K562 (cell line): ENCODE measurements at regions not wholly inside any gene's neighbourhood (a gene's known extent, or its start where the extent isn't known, plus 50 kb on each side); places are given as distances from the start of the nearest gene placed in this dataset.

Experiments
- ATAC-seq: fragments of 200-7000 bp; cut with Tn5 transposase; 3 replicates; pipeline ENCODE4 v1.9.1; 2020; ENCODE audit warnings: moderate library complexity
- BruUV-seq: library from RNA; stranded (reverse); fragments of 400-500 nt; replicated peaks from 2 replicates; lab custom pipeline; 2021; lab: Mats Ljungman, UMichigan
- CTCF ChIA-PET: fragments of 300-600 bp; formaldehyde crosslinking; extraction: SDS; loops from one replicate; lab custom pipeline; 2021; ENCODE audit warnings: low intra/inter-chr PET ratio; lab: Yijun Ruan, JAX
- POLR2A ChIA-PET: fragments of 300-600, 350-650 bp; sonication (Branson Sonifier 250); formaldehyde crosslinking; extraction: SDS; loops from one replicate; lab custom pipeline; 2021; ENCODE audit warnings: antibody characterized with exemption, inconsistent platforms; lab: Yijun Ruan, JAX
- DNase-seq, 4 experiments: peaks; one replicate each; pipeline versions ENCODE4 v3.0.0 to v3.0.0-alpha.2; 2011 to 2018; ENCODE audit warnings: low spot score in 3 of 4, mixed read lengths in 3 of 4; ENCODE audit errors: extremely low read depth in 1 of 4
- FAIRE-seq: peaks from 2 replicates; lab custom pipeline; 2011; peaks lifted over from hg19 to GRCh38; lab: Jason Lieb, UNC
- H2AFZ ChIP-seq: 2 replicates; pipeline ENCODE4 v1.6.0; 2011; ENCODE audit warnings: low read depth, low read length, control low read depth, inconsistent platforms
- H3K27ac ChIP-seq: fragments of 200-600 bp; 3 replicates; pipeline ENCODE4 v1.8.0; 2011; ENCODE audit warnings: low read depth, mild to moderate bottlenecking, control low read depth, inconsistent platforms, low read length, moderate library complexity, mixed read lengths; ENCODE audit errors: extremely low read depth
- H3K27me3 ChIP-seq, 2 experiments: fragments of 300-600 bp in 1 of 2; 2 replicates in 1 of 2; 3 replicates in 1 of 2; pipeline versions ENCODE4 v1.6.0 to v1.8.0; 2011; ENCODE audit warnings: inconsistent platforms in 2 of 2, low read length in 2 of 2, mild to moderate bottlenecking in 1 of 2, mixed read lengths in 1 of 2, moderate library complexity in 1 of 2; ENCODE audit not compliant: control insufficient read depth in 2 of 2, insufficient read depth in 2 of 2
- H3K36me3 ChIP-seq: fragments of 300-600 bp; 3 replicates; pipeline ENCODE4 v1.8.0; 2011; ENCODE audit warnings: mild to moderate bottlenecking, low read length, inconsistent platforms; ENCODE audit not compliant: control insufficient read depth, insufficient read depth
- H3K4me1 ChIP-seq, 2 experiments: fragments of 200-600 bp in 1 of 2; replicated peaks in 1 of 2; 2 replicates in 1 of 2; 3 replicates in 1 of 2; pipeline versions ENCODE4 v1.5.1 to v1.8.0; 2011; ENCODE audit warnings: inconsistent platforms in 2 of 2, low read length in 2 of 2, mild to moderate bottlenecking in 1 of 2, mixed read lengths in 1 of 2, moderate library complexity in 1 of 2; ENCODE audit not compliant: control insufficient read depth in 2 of 2, insufficient read depth in 2 of 2
- H3K4me2 ChIP-seq: 2 replicates; pipeline ENCODE4 v1.6.1; 2011; ENCODE audit warnings: low read length, control low read depth, inconsistent platforms, mixed read lengths; ENCODE audit not compliant: insufficient read depth
- H3K4me3 ChIP-seq: fragments of 200-600 bp; sonication (generic), shearing (Covaris generic); 2 replicates; pipeline ENCODE4 v1.5.1; 2016; ENCODE audit warnings: control low read depth, inconsistent platforms
- H3K79me2 ChIP-seq: fragments of 200-600 bp; 3 replicates; pipeline ENCODE4 v1.8.0; 2011; ENCODE audit warnings: low read length, inconsistent platforms; ENCODE audit not compliant: control insufficient read depth, insufficient read depth
- H3K9ac ChIP-seq, 2 experiments: 2 replicates each; pipeline versions ENCODE4 v1.6.0 to v1.6.1; 2011; ENCODE audit warnings: low read depth in 2 of 2, low read length in 2 of 2, control low read depth in 1 of 2, inconsistent platforms in 1 of 2, mild to moderate bottlenecking in 1 of 2, mixed read lengths in 1 of 2; ENCODE audit not compliant: insufficient read depth in 1 of 2
- H3K9me1 ChIP-seq: one replicate; pipeline ENCODE4 v1.6.0; 2011; ENCODE audit warnings: inconsistent platforms, mild to moderate bottlenecking, low read length, moderate library complexity; ENCODE audit not compliant: control insufficient read depth, insufficient read depth
- H3K9me3 ChIP-seq: replicated peaks from 2 replicates; pipeline ENCODE4 v1.5.1; 2011; ENCODE audit warnings: low read depth, low read length, inconsistent platforms; ENCODE audit not compliant: control insufficient read depth, insufficient read depth
- H4K20me1 ChIP-seq: replicated peaks from 2 replicates; pipeline ENCODE4 v1.6.1; 2011; ENCODE audit warnings: low read length, inconsistent platforms, mixed read lengths; ENCODE audit not compliant: control insufficient read depth, insufficient read depth
- DDX20 ChIP-seq: fragments of 450-650 bp; IDR thresholded peaks from 2 replicates; pipeline ENCODE4 v1.6.1; 2016; ENCODE audit warnings: missing genetic modification characterization, low read depth, mild to moderate bottlenecking, missing compliant biosample characterization, moderate library complexity
- GATAD2B ChIP-seq: fragments of 450-650 bp; IDR thresholded peaks from 2 replicates; pipeline ENCODE4 v1.6.1; 2017; ENCODE audit warnings: mild to moderate bottlenecking, borderline replicate concordance
- MCM5 ChIP-seq: fragments of 450-650 bp; IDR thresholded peaks from 2 replicates; pipeline ENCODE4 v1.6.1; 2016; ENCODE audit warnings: low read depth
- NFYB ChIP-seq: IDR thresholded peaks from 2 replicates; pipeline ENCODE4 v1.6.1; 2011; ENCODE audit warnings: mild to moderate bottlenecking, moderate library complexity; ENCODE audit not compliant: insufficient read length; ENCODE audit errors: extremely low read depth
- ZNF232 ChIP-seq: sonication (generic); formaldehyde crosslinking; IDR thresholded peaks from 2 replicates; pipeline ENCODE4 v1.8.0; 2022; ENCODE audit warnings: mild to moderate bottlenecking, missing genetic modification reagents
- ZNF699 ChIP-seq: fragments of 250-450 bp; sonication (Bioruptor Pico); IDR thresholded peaks from 2 replicates; pipeline ENCODE4 v1.8.0; 2021; ENCODE audit warnings: mild to moderate bottlenecking, moderate library complexity; ENCODE audit not compliant: insufficient replicate concordance
- WGBS: fragments of 100-300 bp; shearing (Covaris generic); methylation state at CpG from one replicate; pipeline ENCODE4 v1.1.6; 2016; ENCODE audit warnings: low coverage, mixed read lengths; ENCODE audit not compliant: insufficient coverage; ENCODE audit errors: missing lambda C conversion rate; 5-methylcytosine and 5-hydroxymethylcytosine counted together
- in situ Hi-C: fragments of 300-500 bp; cut with MboI; formaldehyde crosslinking; loops from 4 replicates; pipeline ENCODE4 v1.15.0; 2018; ENCODE audit warnings: inconsistent platforms, mixed read lengths
- intact Hi-C: fragments of 100-400 bp; cut with micrococcal nuclease; formaldehyde crosslinking; loops from 2 replicates; pipeline ENCODE4 v1.14.2; 2022
- TF ChIP-seq, protein P1 (sequence below), 2 experiments: fragments of 450-650 bp in 1 of 2; sonication (generic) in 1 of 2; formaldehyde crosslinking; conservative IDR thresholded peaks; 2 replicates each; pipeline versions ENCODE4 v1.4.0 to v1.8.1; 2020 to 2022; ENCODE audit warnings: mild to moderate bottlenecking in 1 of 2, missing genetic modification reagents in 1 of 2
- TF ChIP-seq, protein P2 (sequence below): fragments of 250-450 bp; sonication (Bioruptor Pico); IDR thresholded peaks from 2 replicates; pipeline ENCODE4 v1.8.0; 2021; ENCODE audit warnings: borderline replicate concordance, mild to moderate bottlenecking, moderate library complexity; ENCODE audit not compliant: poor library complexity, severe bottlenecking
- TF ChIP-seq, protein P3 (sequence below): fragments of 250-450 bp; sonication (Bioruptor Pico); IDR thresholded peaks from 2 replicates; pipeline ENCODE4 v1.9.0; 2021; ENCODE audit warnings: mild to moderate bottlenecking, inconsistent platforms
- TF ChIP-seq, protein P4 (sequence below), 2 experiments: fragments of 250-450 bp in 1 of 2; fragments of 450-650 bp in 1 of 2; sonication (Bioruptor Pico) in 1 of 2; IDR thresholded peaks; 2 replicates each; pipeline versions ENCODE4 v1.6.1 to v1.8.0; 2016 to 2021; ENCODE audit warnings: mild to moderate bottlenecking in 2 of 2, moderate library complexity in 2 of 2, missing compliant biosample characterization in 1 of 2, missing genetic modification characterization in 1 of 2

DNA sequence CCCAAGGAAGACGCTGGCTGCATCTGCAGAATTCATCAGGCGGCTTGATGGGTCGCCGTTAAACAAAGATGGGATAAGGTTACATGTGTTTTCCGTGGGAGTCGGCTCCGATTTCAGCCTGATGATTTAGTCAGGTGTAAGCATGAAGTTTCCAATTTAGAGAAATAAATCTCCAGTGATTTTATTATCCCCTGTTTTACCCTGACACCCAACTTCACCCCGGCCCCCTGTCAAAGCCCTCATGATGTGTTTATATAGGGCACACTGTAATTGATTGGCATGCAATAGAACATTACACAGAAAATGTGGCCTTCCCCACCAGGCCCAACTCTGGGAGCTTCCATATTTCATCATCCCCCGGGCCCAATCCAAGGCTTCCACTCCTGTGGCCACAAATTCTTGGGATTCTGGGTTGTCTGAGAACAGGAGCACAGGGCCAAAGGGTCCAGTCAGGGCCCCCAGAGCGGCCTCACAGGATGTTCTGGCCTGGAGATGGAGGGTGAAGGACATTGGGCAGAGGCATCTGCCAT is 72.5 kb downstream of the FOXD2 start:
- TF ChIP-seq, protein P1, sequence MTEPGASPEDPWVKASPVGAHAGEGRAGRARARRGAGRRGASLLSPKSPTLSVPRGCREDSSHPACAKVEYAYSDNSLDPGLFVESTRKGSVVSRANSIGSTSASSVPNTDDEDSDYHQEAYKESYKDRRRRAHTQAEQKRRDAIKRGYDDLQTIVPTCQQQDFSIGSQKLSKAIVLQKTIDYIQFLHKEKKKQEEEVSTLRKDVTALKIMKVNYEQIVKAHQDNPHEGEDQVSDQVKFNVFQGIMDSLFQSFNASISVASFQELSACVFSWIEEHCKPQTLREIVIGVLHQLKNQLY (CRISPR knock-in tag; conservative IDR thresholded peaks at IDR 0.05): no peak
- no peak for TF ChIP-seq GATAD2B
- TF ChIP-seq ZNF232 (CRISPR knock-in tag): no peak
- TF ChIP-seq, protein P2, sequence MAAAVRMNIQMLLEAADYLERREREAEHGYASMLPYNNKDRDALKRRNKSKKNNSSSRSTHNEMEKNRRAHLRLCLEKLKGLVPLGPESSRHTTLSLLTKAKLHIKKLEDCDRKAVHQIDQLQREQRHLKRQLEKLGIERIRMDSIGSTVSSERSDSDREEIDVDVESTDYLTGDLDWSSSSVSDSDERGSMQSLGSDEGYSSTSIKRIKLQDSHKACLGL (CRISPR knock-in tag): no peak
- no peak for TF ChIP-seq DDX20 (tag)
- TF ChIP-seq, protein P3, sequence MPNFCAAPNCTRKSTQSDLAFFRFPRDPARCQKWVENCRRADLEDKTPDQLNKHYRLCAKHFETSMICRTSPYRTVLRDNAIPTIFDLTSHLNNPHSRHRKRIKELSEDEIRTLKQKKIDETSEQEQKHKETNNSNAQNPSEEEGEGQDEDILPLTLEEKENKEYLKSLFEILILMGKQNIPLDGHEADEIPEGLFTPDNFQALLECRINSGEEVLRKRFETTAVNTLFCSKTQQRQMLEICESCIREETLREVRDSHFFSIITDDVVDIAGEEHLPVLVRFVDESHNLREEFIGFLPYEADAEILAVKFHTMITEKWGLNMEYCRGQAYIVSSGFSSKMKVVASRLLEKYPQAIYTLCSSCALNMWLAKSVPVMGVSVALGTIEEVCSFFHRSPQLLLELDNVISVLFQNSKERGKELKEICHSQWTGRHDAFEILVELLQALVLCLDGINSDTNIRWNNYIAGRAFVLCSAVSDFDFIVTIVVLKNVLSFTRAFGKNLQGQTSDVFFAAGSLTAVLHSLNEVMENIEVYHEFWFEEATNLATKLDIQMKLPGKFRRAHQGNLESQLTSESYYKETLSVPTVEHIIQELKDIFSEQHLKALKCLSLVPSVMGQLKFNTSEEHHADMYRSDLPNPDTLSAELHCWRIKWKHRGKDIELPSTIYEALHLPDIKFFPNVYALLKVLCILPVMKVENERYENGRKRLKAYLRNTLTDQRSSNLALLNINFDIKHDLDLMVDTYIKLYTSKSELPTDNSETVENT (CRISPR knock-in tag): no peak
- no peak for TF ChIP-seq MCM5
- TF ChIP-seq NFYB: no peak
- TF ChIP-seq ZNF699 (CRISPR knock-in tag): no peak
- TF ChIP-seq, protein P4, sequence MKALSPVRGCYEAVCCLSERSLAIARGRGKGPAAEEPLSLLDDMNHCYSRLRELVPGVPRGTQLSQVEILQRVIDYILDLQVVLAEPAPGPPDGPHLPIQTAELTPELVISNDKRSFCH (CRISPR knock-in tag; IDR thresholded peaks at IDR 0.05): no peak
- TF ChIP-seq, protein P4 (tag; IDR thresholded peaks at IDR 0.05): no peak
- Histone ChIP-seq H3K4me2 (no peak overlapping the region), H3K4me1 (peaks cover 3 to 16% of the 10 kb centered on the region in 2 experiments), H3K9me3 (no peaks in the 10 kb centered on the region), H3K9me1 (no peaks in the 10 kb centered on the region), H3K27ac (no peak overlapping the region), H3K36me3 (no peaks in the 10 kb centered on the region), H3K27me3 (peaks cover 34 to 54% of the 10 kb centered on the region in 2 experiments), H3K4me3 (no peak overlapping the region), H3K9ac (no peak overlapping the region), H2AFZ (no peak overlapping the region), H4K20me1 (no peaks in the 10 kb centered on the region), H3K79me2 (no peaks in the 10 kb centered on the region)
- WGBS: 3% methylated on average over 10 of the region's 10 CpGs
- FAIRE-seq (no peak), DNase-seq (no peak), ATAC-seq (no peak)
- POLR2A ChIA-PET: no interaction called here
- CTCF ChIA-PET: no interaction called here
- in situ Hi-C loops (no loop called here), intact Hi-C loops (loop anchor here (5.0 kb wide), 1 partner anchor 58 kb away; no protein-coding TSS in a partner anchor)
- BruUV-seq: no TSS peak
